Astrocyte (in vitro differentiated cells and primary cell): ENCODE measurements at regions not wholly inside any gene's neighbourhood (a gene's known extent, or its start where the extent isn't known, plus 50 kb on each side); places are given as distances from the start of the nearest gene placed in this dataset.

Experiments used
- EZH2 ChIP-seq: IDR thresholded peaks from 2 replicates; pipeline ENCODE4 v1.6.1; 2012; ENCODE audit warnings: mild to moderate bottlenecking, low read length, inconsistent platforms; ENCODE audit not compliant: insufficient read depth
- TF ChIP-seq, protein P1 (sequence below): IDR thresholded peaks from 2 replicates; pipeline ENCODE4 v1.5.1; 2011; ENCODE audit warnings: low read depth, mild to moderate bottlenecking, inconsistent platforms, low read length, moderate library complexity; ENCODE audit not compliant: insufficient read depth

- TF ChIP-seq, protein P1, sequence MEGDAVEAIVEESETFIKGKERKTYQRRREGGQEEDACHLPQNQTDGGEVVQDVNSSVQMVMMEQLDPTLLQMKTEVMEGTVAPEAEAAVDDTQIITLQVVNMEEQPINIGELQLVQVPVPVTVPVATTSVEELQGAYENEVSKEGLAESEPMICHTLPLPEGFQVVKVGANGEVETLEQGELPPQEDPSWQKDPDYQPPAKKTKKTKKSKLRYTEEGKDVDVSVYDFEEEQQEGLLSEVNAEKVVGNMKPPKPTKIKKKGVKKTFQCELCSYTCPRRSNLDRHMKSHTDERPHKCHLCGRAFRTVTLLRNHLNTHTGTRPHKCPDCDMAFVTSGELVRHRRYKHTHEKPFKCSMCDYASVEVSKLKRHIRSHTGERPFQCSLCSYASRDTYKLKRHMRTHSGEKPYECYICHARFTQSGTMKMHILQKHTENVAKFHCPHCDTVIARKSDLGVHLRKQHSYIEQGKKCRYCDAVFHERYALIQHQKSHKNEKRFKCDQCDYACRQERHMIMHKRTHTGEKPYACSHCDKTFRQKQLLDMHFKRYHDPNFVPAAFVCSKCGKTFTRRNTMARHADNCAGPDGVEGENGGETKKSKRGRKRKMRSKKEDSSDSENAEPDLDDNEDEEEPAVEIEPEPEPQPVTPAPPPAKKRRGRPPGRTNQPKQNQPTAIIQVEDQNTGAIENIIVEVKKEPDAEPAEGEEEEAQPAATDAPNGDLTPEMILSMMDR = no peak
- no peak for TF ChIP-seq EZH2
Measured at GRCh38 chr2:66850376-66850775, 415.5 kb downstream of the MEIS1 start.
